ENCODE measurements at regions not wholly inside any gene's neighbourhood (a gene's known extent, or its start where the extent isn't known, plus 50 kb on each side); places are given as distances from the start of the nearest gene placed in this dataset.

DNA sequence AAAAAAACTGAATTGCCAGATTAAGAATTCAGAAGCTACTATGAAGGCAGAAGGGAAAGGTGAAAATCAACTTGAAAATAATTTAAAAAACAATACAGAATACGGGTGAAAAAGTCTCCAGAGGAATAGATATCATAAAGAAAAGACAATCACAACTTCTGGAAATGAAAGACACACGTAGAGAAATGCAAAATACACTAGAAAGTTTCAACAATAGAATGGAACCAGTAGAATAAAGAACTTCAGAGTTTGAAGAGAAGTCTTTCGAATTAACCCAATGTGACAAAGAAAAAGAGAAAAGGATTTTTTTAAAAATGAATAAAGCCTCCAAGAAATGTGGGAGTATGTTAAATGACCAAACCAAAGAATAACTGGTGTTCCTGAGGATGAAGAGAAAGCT lies 263.8 kb upstream of the FAT3 start:
- H3K4me3 Mint-ChIP-seq, result no peak overlapping the region
- no peak for ATAC-seq (replicated peaks in 1 of 2)
- no peaks in the 10 kb centered on the region for H3K27me3 Mint-ChIP-seq (ENCODE audit: low read depth)
- H3K36me3 Mint-ChIP-seq (ENCODE audit: insufficient read depth in 2 of 2), result peaks cover 0 to 6% of the 10 kb centered on the region in 2 donors
- no peak for DNase-seq
- no peaks in the 10 kb centered on the region for H3K4me1 Mint-ChIP-seq (ENCODE audit: low read depth)
- peaks cover 13 to 18% of the 10 kb centered on the region in 2 donors for H3K9me3 Mint-ChIP-seq
- H3K27ac Mint-ChIP-seq, result no peak overlapping the region

GRCh38 chr11:91959411-91959810 lies 265.2 kb upstream of the FAT3 start:
- H3K36me3 Mint-ChIP-seq (ENCODE audit: insufficient read depth in 2 of 2), result peaks cover 0 to 6% of the 10 kb centered on the region in 2 donors
- ATAC-seq (replicated peaks in 1 of 2), result no peak

DNA sequence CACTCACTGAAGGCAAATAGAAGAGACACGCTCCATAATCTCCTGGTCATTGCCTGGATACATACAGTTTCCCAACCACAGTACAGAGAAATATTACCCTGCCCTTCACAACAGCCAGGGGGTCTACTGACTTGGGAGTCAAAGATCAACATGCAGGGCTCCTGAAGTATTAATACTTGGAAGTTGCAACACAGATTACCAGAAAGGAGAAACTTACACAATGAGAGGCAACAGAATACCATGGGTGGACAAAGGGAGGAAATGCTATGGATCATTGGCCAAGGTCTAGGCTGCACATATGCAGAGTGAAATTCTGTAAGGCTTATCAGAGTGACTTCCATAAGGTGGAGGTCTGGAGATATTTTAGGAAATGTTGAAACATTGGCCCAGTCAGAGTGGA lies 267.9 kb upstream of the FAT3 start:
- Mint-ChIP-seq H3K4me1 (ENCODE audit: low read depth) (no peaks in the 10 kb centered on the region), H3K27me3 (ENCODE audit: low read depth) (no peaks in the 10 kb centered on the region), H3K4me3 (no peak overlapping the region), H3K9me3 (peaks cover 9 to 10% of the 10 kb centered on the region in 2 donors), H3K36me3 (ENCODE audit: insufficient read depth in 2 of 2) (peaks cover 0 to 6% of the 10 kb centered on the region in 2 donors), H3K27ac (no peak overlapping the region)
- DNase-seq (no peak), ATAC-seq (replicated peaks in 1 of 2) (no peak)

More at GRCh38 chr11:91959411-91959810, 265.2 kb upstream of the FAT3 start:
- Mint-ChIP-seq H3K9me3 (peaks cover 13 to 14% of the 10 kb centered on the region in 2 donors), H3K27me3 (ENCODE audit: low read depth) (no peaks in the 10 kb centered on the region), H3K4me3 (no peak overlapping the region), H3K4me1 (ENCODE audit: low read depth) (no peaks in the 10 kb centered on the region), H3K27ac (no peak overlapping the region)
- DNase-seq, result no peak

- Mint-ChIP-seq H3K9me3 (peaks cover 5 to 7% of the 10 kb centered on the region in 2 donors), H3K27ac (no peak overlapping the region), H3K4me1 (ENCODE audit: low read depth) (no peaks in the 10 kb centered on the region), H3K36me3 (ENCODE audit: insufficient read depth in 2 of 2) (peaks cover 0 to 6% of the 10 kb centered on the region in 2 donors), H3K27me3 (ENCODE audit: low read depth) (no peaks in the 10 kb centered on the region), H3K4me3 (no peak overlapping the region)
- ATAC-seq (replicated peaks in 1 of 2) (no peak), DNase-seq (no peak)
These were observed 269.4 kb upstream of the FAT3 start for GRCh38 chr11:91955206-91955605.

DNA sequence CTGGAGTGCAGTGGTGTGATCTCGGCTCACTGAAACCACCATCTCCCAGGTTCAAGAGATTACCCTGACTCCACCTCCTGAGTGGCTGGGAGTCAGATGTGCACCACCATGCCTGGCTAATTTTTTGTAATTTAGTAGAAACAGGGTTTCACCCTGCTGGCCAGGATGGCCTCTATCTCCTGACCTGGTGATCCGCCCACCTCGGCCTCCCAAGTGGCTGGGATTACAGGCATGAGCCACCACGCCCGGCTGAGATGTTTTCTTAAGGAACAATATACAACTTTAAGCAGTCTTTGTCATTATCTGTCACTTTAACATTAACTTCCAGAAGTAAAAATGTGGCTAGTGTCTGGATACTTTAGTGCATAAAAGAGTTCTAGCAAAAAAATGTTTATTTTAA lies 272.6 kb upstream of the FAT3 start:
- Mint-ChIP-seq H3K4me1 (ENCODE audit: low read depth) (no peaks in the 10 kb centered on the region), H3K4me3 (no peak overlapping the region), H3K27ac (no peak overlapping the region), H3K36me3 (ENCODE audit: insufficient read depth in 2 of 2) (no peaks in the 10 kb centered on the region), H3K9me3 (peaks cover 2 to 10% of the 10 kb centered on the region in 2 donors), H3K27me3 (ENCODE audit: low read depth) (no peaks in the 10 kb centered on the region)
- ATAC-seq (replicated peaks in 1 of 2) (no peak), DNase-seq (no peak)

DNA sequence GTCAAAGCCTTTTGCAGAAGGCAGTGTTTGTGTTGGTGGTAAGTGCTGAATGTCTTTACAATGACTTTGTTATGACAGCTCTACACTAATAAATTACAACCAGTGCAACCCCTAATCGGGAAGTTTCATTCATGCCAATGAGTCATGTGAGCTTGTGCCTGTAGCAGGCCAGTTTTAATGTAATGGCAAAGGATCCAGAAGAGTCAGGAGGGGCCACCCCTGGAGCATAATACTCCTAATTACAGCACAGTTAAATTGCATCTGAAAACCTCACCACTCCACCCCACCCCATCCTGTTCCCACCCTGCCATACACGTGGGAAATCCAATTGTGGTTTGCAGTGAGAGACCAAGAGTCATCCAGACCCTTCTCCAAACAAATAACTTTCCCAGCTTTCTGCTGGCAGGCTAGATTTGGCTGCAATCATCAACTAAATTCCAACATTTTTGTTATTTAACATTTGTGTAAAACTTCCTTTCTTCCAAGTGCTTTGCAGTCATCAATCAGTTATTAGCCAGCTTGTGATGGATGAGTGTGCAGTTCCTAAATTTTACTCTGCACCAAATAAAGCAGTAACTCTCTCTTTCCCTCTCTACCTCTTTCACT lies 277.3 kb upstream of the FAT3 start:
- H3K27me3 Mint-ChIP-seq (ENCODE audit: low read depth), result no peaks in the 10 kb centered on the region
- H3K36me3 Mint-ChIP-seq (ENCODE audit: insufficient read depth in 2 of 2), result no peaks in the 10 kb centered on the region
- no peaks in the 10 kb centered on the region for H3K4me1 Mint-ChIP-seq (ENCODE audit: low read depth)
- no peak overlapping the region for H3K4me3 Mint-ChIP-seq
- ATAC-seq (replicated peaks in 1 of 2), result no peak
- no peak overlapping the region for H3K27ac Mint-ChIP-seq
- DNase-seq, result no peak
- H3K9me3 Mint-ChIP-seq, result peaks cover 10 to 11% of the 10 kb centered on the region in 2 donors

DNA sequence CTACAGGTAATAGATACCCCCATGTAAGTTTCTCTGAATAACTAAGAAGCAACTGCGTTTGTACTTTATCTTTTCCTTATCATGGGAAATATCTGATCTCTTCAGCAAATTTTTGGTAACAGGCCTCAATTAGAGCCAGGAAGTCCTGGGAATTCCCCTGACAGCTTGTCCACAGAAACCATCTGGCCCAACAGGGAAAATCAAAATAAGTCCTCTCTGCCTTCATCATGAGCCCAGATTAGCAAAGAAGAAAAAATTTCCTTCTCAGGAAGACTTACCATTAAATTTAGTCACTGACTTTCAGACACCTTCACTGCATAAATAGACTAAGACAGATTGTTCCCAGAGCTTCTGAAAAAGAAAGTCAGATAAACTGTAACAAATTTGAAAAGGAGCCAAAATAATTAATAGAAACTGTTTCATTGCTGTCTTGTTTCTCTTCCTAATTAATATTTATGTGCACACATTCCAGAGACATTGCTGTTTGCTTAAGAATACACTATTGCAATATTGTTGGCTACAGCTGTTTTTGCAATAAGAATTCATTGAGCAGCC lies 278.1 kb upstream of the FAT3 start:
- DNase-seq (no peak), ATAC-seq (replicated peaks in 1 of 2) (no peak)
- Mint-ChIP-seq H3K27me3 (ENCODE audit: low read depth) (no peaks in the 10 kb centered on the region), H3K27ac (no peak overlapping the region), H3K4me3 (no peak overlapping the region), H3K36me3 (ENCODE audit: insufficient read depth in 2 of 2) (no peaks in the 10 kb centered on the region), H3K9me3 (peaks cover 10 to 11% of the 10 kb centered on the region in 2 donors), H3K4me1 (ENCODE audit: low read depth) (no peaks in the 10 kb centered on the region)

- H3K4me1 Mint-ChIP-seq (ENCODE audit: low read depth), result no peaks in the 10 kb centered on the region
- no peak overlapping the region for H3K27ac Mint-ChIP-seq
- H3K27me3 Mint-ChIP-seq (ENCODE audit: low read depth), result no peaks in the 10 kb centered on the region
- no peak overlapping the region for H3K4me3 Mint-ChIP-seq
- peaks cover 8 to 10% of the 10 kb centered on the region in 2 donors for H3K9me3 Mint-ChIP-seq
- ATAC-seq (replicated peaks in 1 of 2), result no peak
- DNase-seq, result no peak
- H3K36me3 Mint-ChIP-seq (ENCODE audit: insufficient read depth in 2 of 2), result peaks cover 0 to 2% of the 10 kb centered on the region in 2 donors
These were observed 289.5 kb upstream of the FAT3 start for GRCh38 chr11:91935120-91935519.

GRCh38 chr11:91932151-91932821 lies 292.3 kb upstream of the FAT3 start:
- ATAC-seq (replicated peaks in 1 of 2) (no peak), DNase-seq (no peak)
- Mint-ChIP-seq H3K4me1 (ENCODE audit: low read depth) (no peaks in the 10 kb centered on the region), H3K4me3 (no peak overlapping the region), H3K27ac (no peak overlapping the region), H3K36me3 (ENCODE audit: insufficient read depth in 2 of 2) (peaks cover 1 to 2% of the 10 kb centered on the region in 2 donors), H3K27me3 (ENCODE audit: low read depth) (no peaks in the 10 kb centered on the region), H3K9me3 (peaks cover 8 to 10% of the 10 kb centered on the region in 2 donors)

- Mint-ChIP-seq H3K4me1 (ENCODE audit: low read depth) (no peaks in the 10 kb centered on the region), H3K4me3 (no peak overlapping the region), H3K27ac (no peak overlapping the region), H3K9me3 (peaks cover 12 to 14% of the 10 kb centered on the region in 2 donors), H3K27me3 (ENCODE audit: low read depth) (no peaks in the 10 kb centered on the region), H3K36me3 (ENCODE audit: insufficient read depth in 2 of 2) (peaks cover 1 to 2% of the 10 kb centered on the region in 2 donors)
- no peak for ATAC-seq (replicated peaks in 1 of 2)
- no peak for DNase-seq
These were observed 297.2 kb upstream of the FAT3 start for GRCh38 chr11:91927448-91927847.

- H3K36me3 Mint-ChIP-seq (ENCODE audit: insufficient read depth in 2 of 2), result peaks cover 1 to 2% of the 10 kb centered on the region in 2 donors
- H3K4me1 Mint-ChIP-seq (ENCODE audit: low read depth), result no peaks in the 10 kb centered on the region
- DNase-seq (no peak), ATAC-seq (replicated peaks in 1 of 2) (no peak)
- no peaks in the 10 kb centered on the region for H3K27me3 Mint-ChIP-seq (ENCODE audit: low read depth)
- peaks cover 12 to 14% of the 10 kb centered on the region in 2 donors for H3K9me3 Mint-ChIP-seq
- no peak overlapping the region for H3K4me3 Mint-ChIP-seq
- H3K27ac Mint-ChIP-seq, result no peak overlapping the region
These were observed 297.7 kb upstream of the FAT3 start for GRCh38 chr11:91926965-91927364.

DNA sequence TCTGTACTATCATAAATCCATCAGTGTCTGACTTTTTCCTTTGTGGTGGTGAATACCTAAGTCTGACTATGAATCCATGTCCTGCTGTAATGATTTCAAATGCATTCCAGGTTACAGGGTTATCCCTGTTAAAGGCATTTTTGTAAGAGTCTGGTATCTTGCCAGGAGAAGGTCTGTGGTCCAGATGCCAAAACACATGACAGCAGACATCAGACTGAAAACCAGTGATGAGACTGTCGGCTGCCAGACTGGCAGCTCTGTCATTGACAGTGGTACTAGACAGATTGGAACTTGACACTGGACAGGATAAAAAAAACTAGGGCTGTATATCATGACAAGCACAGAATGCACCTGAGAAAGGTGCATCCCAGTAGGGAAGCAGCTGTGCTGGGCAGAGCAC lies 301.8 kb upstream of the FAT3 start:
- H3K9me3 Mint-ChIP-seq, result peaks cover 7 to 9% of the 10 kb centered on the region in 2 donors
- no peaks in the 10 kb centered on the region for H3K36me3 Mint-ChIP-seq (ENCODE audit: insufficient read depth in 2 of 2)
- H3K4me3 Mint-ChIP-seq, result no peak overlapping the region
- DNase-seq (no peak), ATAC-seq (replicated peaks in 1 of 2) (no peak)
- H3K27ac Mint-ChIP-seq, result no peak overlapping the region
- H3K27me3 Mint-ChIP-seq (ENCODE audit: low read depth), result no peaks in the 10 kb centered on the region
- no peaks in the 10 kb centered on the region for H3K4me1 Mint-ChIP-seq (ENCODE audit: low read depth)

DNA sequence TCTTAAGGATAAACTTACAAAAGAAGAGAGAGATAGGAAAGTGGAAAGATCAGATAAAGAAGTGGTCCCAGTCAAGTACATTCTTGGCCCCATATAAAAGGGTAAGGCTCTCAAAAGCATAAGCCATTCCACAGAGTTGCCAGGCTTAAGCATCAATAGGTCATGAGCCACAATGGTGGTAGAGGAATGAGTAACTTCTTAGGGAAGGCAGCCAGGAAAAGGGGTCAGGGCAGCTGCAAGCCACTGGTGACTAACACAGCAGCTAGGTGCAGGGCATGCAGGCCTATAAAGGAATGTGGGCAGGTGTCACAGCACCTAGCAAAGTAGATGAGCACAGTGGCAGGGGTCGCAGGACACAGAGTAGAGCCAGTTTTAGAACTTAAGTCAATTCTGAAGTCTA lies 302.6 kb upstream of the FAT3 start:
- ATAC-seq (replicated peaks in 1 of 2) (no peak), DNase-seq (no peak)
- Mint-ChIP-seq H3K36me3 (ENCODE audit: insufficient read depth in 2 of 2) (no peaks in the 10 kb centered on the region), H3K27me3 (ENCODE audit: low read depth) (no peaks in the 10 kb centered on the region), H3K4me3 (no peak overlapping the region), H3K4me1 (ENCODE audit: low read depth) (no peaks in the 10 kb centered on the region), H3K27ac (no peak overlapping the region), H3K9me3 (peaks cover 8 to 9% of the 10 kb centered on the region in 2 donors)

Measured in activated T-cell treated with anti-CD3 and anti-CD28 coated beads, Interleukin-2, amount 50 U/mL, for 72 hours (primary cell).